HCT116 (cell line): ENCODE measurements at regions not wholly inside any gene's neighbourhood (a gene's known extent, or its start where the extent isn't known, plus 50 kb on each side); places are given as distances from the start of the nearest gene placed in this dataset.

Experiments used
- ATAC-seq: fragments of 200-7000 bp; cut with Tn5 transposase; 2 replicates; pipeline ENCODE4 v1.9.1; 2020; ENCODE audit warnings: mild to moderate bottlenecking, moderate library complexity
- BruUV-seq: library from RNA; stranded (reverse); fragments of 400-500 nt; replicated peaks from 2 replicates; lab custom pipeline; 2021; lab: Mats Ljungman, UMichigan
- CTCF ChIA-PET: fragments of 300-600 bp; sonication (Branson Sonifier 250); formaldehyde crosslinking; loops from one replicate; lab custom pipeline; 2021; ENCODE audit warnings: antibody characterized with exemption; lab: Charles Lee
- POLR2A ChIA-PET: fragments of 300-600, 350-600 bp; sonication (Branson Sonifier 250); formaldehyde crosslinking; loops from one replicate; lab custom pipeline; 2021; ENCODE audit warnings: antibody characterized with exemption; lab: Charles Lee
- RAD21 ChIA-PET, 2 experiments: fragments of 300-600 bp; sonication (Branson Sonifier 250); formaldehyde crosslinking; loops; one replicate each; lab custom pipeline; 2023; ENCODE audit warnings: low total read pairs in 2 of 2; ENCODE audit not compliant: uncharacterized antibody in 2 of 2, unreplicated experiment in 2 of 2, low non-redundant PET in 1 of 2; lab: Charles Lee
- DNase-seq: peaks from one replicate; pipeline ENCODE4 v3.0.0-alpha.2; 2010; ENCODE audit warnings: low read depth, low spot score
- H2AFZ ChIP-seq: fragments of 200-600 bp; shearing (Covaris generic), sonication (generic); 2 replicates; pipeline ENCODE4 v1.6.1; 2017; ENCODE audit warnings: low read depth, mixed run types, mixed read lengths, antibody characterized with exemption, low read length; ENCODE audit not compliant: poor library complexity, severe bottlenecking
- H3K27ac ChIP-seq: 2 replicates; pipeline ENCODE4 v1.5.1; 2012; ENCODE audit warnings: low read depth, low read length
- H3K27me3 ChIP-seq: fragments of 200-600 bp; sonication (generic); 2 replicates; pipeline ENCODE4 v1.6.1; 2016; ENCODE audit warnings: mixed run types, low read length, mixed read lengths; ENCODE audit not compliant: insufficient read depth
- H3K36me3 ChIP-seq, 2 experiments: fragments of 200-500 bp in 1 of 2; fragments of 200-600 bp in 1 of 2; sonication (Bioruptor generic) in 1 of 2; sonication (generic) in 1 of 2; 2 replicates each; pipeline versions ENCODE4 v1.5.1 to v1.6.1; 2014 to 2016; ENCODE audit warnings: low read length in 2 of 2, inconsistent platforms in 1 of 2, mixed read lengths in 1 of 2, mixed run types in 1 of 2; ENCODE audit not compliant: insufficient read depth in 2 of 2, control insufficient read depth in 1 of 2
- H3K4me1 ChIP-seq, 2 experiments: fragments of 200-600 bp in 1 of 2; sonication (generic) in 1 of 2; 2 replicates each; pipeline versions ENCODE4 v1.5.1 to v1.6.1; 2012 to 2017; ENCODE audit warnings: low read length in 2 of 2, inconsistent platforms in 1 of 2, mild to moderate bottlenecking in 1 of 2, mixed read lengths in 1 of 2, mixed run types in 1 of 2, moderate library complexity in 1 of 2; ENCODE audit not compliant: insufficient read depth in 2 of 2, control insufficient read depth in 1 of 2
- H3K4me2 ChIP-seq: fragments of 200-600 bp; sonication (generic); 2 replicates; pipeline ENCODE4 v1.6.1; 2017; ENCODE audit warnings: mixed run types, low read length, mixed read lengths
- H3K4me3 ChIP-seq, 2 experiments: fragments of 200-600 bp in 1 of 2; sonication (generic) in 1 of 2; replicated peaks in 1 of 2; 2 replicates each; pipeline ENCODE4 v1.5.1; 2011 to 2016; ENCODE audit warnings: low read length in 2 of 2, control low read depth in 1 of 2, low read depth in 1 of 2, mild to moderate bottlenecking in 1 of 2, mixed read lengths in 1 of 2, mixed run types in 1 of 2
- H3K79me2 ChIP-seq: fragments of 200-600 bp; sonication (generic); 2 replicates; pipeline ENCODE4 v1.6.1; 2017; ENCODE audit warnings: mild to moderate bottlenecking, mixed run types, low read length, moderate library complexity, mixed read lengths; ENCODE audit not compliant: insufficient read depth
- H3K9ac ChIP-seq: fragments of 200-600 bp; sonication (generic); 2 replicates; pipeline ENCODE4 v1.6.1; 2016; ENCODE audit warnings: low read length, mixed read lengths
- H3K9me2 ChIP-seq: fragments of 200-600 bp; sonication (generic), shearing (Covaris generic); 2 replicates; pipeline ENCODE4 v1.6.1; 2017; ENCODE audit warnings: mixed run types, mild to moderate bottlenecking, moderate library complexity; ENCODE audit not compliant: insufficient read depth
- H3K9me3 ChIP-seq, 2 experiments: fragments of 200-500 bp in 1 of 2; fragments of 200-600 bp in 1 of 2; sonication (Bioruptor generic) in 1 of 2; sonication (generic) in 1 of 2; 2 replicates each; pipeline ENCODE4 v1.6.1; 2014 to 2017; ENCODE audit warnings: low read length in 2 of 2, mixed read lengths in 2 of 2, inconsistent platforms in 1 of 2, low read depth in 1 of 2, mild to moderate bottlenecking in 1 of 2, mixed run types in 1 of 2, moderate library complexity in 1 of 2; ENCODE audit not compliant: control insufficient read depth in 1 of 2, insufficient read depth in 1 of 2
- H4K20me1 ChIP-seq: fragments of 200-600 bp; sonication (generic), shearing (Covaris generic); 2 replicates; pipeline ENCODE4 v1.6.1; 2017; ENCODE audit warnings: mixed run types, mild to moderate bottlenecking, moderate library complexity; ENCODE audit not compliant: insufficient read depth
- CEBPB ChIP-seq: IDR thresholded peaks from 2 replicates; pipeline ENCODE4 v1.6.1; 2012; ENCODE audit warnings: low read depth
- EZH2phosphoT487 ChIP-seq: fragments of 200-600 bp; IDR thresholded peaks from 2 replicates; pipeline ENCODE4 v1.6.1; 2018; ENCODE audit warnings: antibody characterized with exemption, borderline replicate concordance
- JUND ChIP-seq: IDR thresholded peaks from 2 replicates; pipeline ENCODE4 v1.6.1; 2012
- RAD21 ChIP-seq: IDR thresholded peaks from 2 replicates; pipeline ENCODE4 v1.6.1; 2012; ENCODE audit warnings: low read depth, mild to moderate bottlenecking
- SIN3A ChIP-seq: IDR thresholded peaks from 2 replicates; pipeline ENCODE4 v1.6.1; 2012; ENCODE audit warnings: low read depth
- SRF ChIP-seq: IDR thresholded peaks from 2 replicates; pipeline ENCODE4 v1.6.1; 2012; ENCODE audit warnings: low read depth
- ZBTB33 ChIP-seq: IDR thresholded peaks from 2 replicates; pipeline ENCODE4 v1.6.1; 2011; ENCODE audit warnings: mild to moderate bottlenecking, low read length, moderate library complexity; ENCODE audit not compliant: insufficient replicate concordance; ENCODE audit errors: extremely low read depth
- intact Hi-C: fragments of 100-400 bp; cut with micrococcal nuclease; formaldehyde crosslinking; loops from 2 replicates; pipeline ENCODE4 v1.10.0; 2022

DNA sequence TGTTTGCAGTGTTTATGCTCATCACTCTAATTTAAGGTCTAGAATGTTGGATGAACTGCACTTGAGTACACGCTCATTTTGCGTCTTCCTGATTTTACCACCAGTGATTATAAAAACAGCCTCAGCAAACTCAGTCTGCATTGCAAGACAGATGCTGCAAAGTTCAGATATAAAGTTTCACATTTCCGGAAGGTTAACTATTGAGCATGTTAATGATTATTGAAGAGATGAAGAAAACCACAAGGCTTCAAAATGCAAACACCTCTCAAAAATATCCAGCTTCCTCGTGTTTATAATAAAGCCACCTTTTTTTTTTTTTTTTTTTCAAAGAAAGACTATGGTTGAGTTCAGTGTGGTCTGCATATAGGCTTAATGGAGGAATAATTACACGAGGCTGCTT lies 92.1 kb upstream of the BMP4 start:
- Histone ChIP-seq H3K36me3 (no peaks in the 10 kb centered on the region), H3K4me2 (no peak overlapping the region), H3K27ac (no peak overlapping the region), H3K79me2 (no peaks in the 10 kb centered on the region), H3K4me3 (no peak overlapping the region), H3K9me2 (no peaks in the 10 kb centered on the region), H3K4me1 (no peaks in the 10 kb centered on the region), H3K9me3 (no peaks in the 10 kb centered on the region), H4K20me1 (no peaks in the 10 kb centered on the region), H2AFZ (no peak overlapping the region), H3K27me3 (no peaks in the 10 kb centered on the region), H3K9ac (no peak overlapping the region)
- no TSS peak for BruUV-seq
- ChIA-PET CTCF (no interaction called here), RAD21 (no interaction called here), POLR2A (no interaction called here)
- no peak for ATAC-seq
- intact Hi-C loops: no loop called here
- TF ChIP-seq SRF: no peak
- TF ChIP-seq CEBPB: no peak
- TF ChIP-seq ZBTB33: no peak
- no peak for TF ChIP-seq EZH2phosphoT487
- TF ChIP-seq RAD21: no peak
- TF ChIP-seq JUND: no peak
- no peak for TF ChIP-seq SIN3A
- no peak for DNase-seq

DNA sequence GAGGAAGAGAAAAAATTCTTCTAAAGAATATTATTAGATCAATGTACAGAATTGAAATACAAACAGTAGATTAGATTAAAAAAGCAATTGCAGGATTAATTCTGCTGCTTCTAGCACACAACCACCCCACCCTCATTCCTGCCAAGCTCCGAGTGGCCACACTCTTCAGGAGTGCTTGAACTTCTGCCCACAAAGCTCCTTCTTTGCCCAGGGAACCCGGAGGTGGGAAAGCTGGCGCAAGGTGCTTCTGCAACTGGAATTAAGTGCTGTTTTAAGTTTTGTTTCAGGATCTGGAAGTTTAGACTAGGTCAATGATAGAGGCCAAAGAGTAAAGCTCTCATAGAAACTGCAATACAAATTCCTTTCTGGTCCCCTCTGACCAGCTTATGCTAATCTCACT lies 94.1 kb upstream of the BMP4 start:
- POLR2A ChIA-PET: no interaction called here
- no peaks in the 10 kb centered on the region for H3K4me1 ChIP-seq
- no peak overlapping the region for H3K27ac ChIP-seq
- H3K79me2 ChIP-seq: no peaks in the 10 kb centered on the region
- no peak overlapping the region for H3K9ac ChIP-seq
- H3K9me2 ChIP-seq: no peaks in the 10 kb centered on the region
- BruUV-seq: no TSS peak
- no peaks in the 10 kb centered on the region for H3K36me3 ChIP-seq
- H3K27me3 ChIP-seq: no peaks in the 10 kb centered on the region
- no peak for TF ChIP-seq SRF
- CTCF ChIA-PET: no interaction called here
- H3K4me2 ChIP-seq: no peak overlapping the region
- no peak overlapping the region for H3K4me3 ChIP-seq
- no peaks in the 10 kb centered on the region for H4K20me1 ChIP-seq
- intact Hi-C loops: no loop called here
- RAD21 ChIA-PET: no interaction called here
- ATAC-seq (no peak), DNase-seq (no peak)
- no peak overlapping the region for H2AFZ ChIP-seq
- H3K9me3 ChIP-seq: no peaks in the 10 kb centered on the region
